Spleen (tissue), 7 donors: ENCODE measurements at regions not wholly inside any gene's neighbourhood (a gene's known extent, or its start where the extent isn't known, plus 50 kb on each side); places are given as distances from the start of the nearest gene placed in this dataset.
"Not testable (repeated sequence)": the region's sequence is repeated elsewhere in the genome, so short reads cannot be mapped to it uniquely, and the experiment has no call there.

Source experiments
- CTCF ChIP-seq, 11 experiments: fragments of 200-600 bp in 7 of 11; fragments of 450-650 bp in 4 of 11; sonication (generic) in 4 of 11; IDR thresholded peaks in 8 of 11; conservative IDR thresholded peaks in 3 of 11; 1 replicate in 7 of 11; 2 replicates in 4 of 11; pipeline versions ENCODE4 v1.4.0 to v1.8.0; 2016 to 2021; ENCODE audit warnings: antibody characterized with exemption in 11 of 11, inconsistent platforms in 4 of 11, mild to moderate bottlenecking in 1 of 11
- POLR2A ChIP-seq, 3 donors: fragments of 450-650 bp; IDR thresholded peaks; one replicate each; pipeline ENCODE4 v1.5.1; 2017; ENCODE audit warnings: antibody characterized with exemption in 3 of 3, mild to moderate bottlenecking in 1 of 3
- POLR2AphosphoS5 ChIP-seq, 3 donors: sonication (generic); formaldehyde crosslinking; IDR thresholded peaks; one replicate each; pipeline ENCODE4 v1.5.1; 2017; ENCODE audit warnings: antibody characterized with exemption in 3 of 3
- donor health status: DM: no; HTN: no; CAD: no; lungs with moderate emphysema.
- donor health status: DM: no; HTN: no; CAD: no.
- donor health status: DM: no; HTN: no; CAD: no.

DNA sequence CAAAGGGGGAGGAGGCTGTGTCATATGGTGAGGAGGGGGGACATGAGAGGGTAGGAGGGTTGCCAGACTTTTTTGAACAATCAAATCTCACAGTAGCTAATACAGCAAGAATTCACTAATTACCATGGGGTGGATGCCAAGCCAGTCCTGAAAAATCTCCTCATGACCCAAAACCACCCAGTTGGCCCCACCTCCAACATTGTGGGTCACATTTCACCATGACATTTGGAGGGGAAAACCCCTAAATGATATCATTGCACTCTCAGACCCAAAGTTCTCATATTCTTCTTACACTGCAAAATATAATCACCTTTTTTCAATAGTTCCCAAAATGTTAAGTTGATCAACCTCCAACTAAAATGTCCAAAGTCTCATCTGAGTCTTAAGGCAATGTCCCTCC, 666.3 kb downstream of the TMEM121 start:
- TF ChIP-seq POLR2AphosphoS5 (IDR thresholded peaks at IDR 0.05); CTCF (IDR thresholded peaks at IDR 0.05 in 8 of 11, conservative IDR thresholded peaks at IDR 0.05 in 3 of 11); POLR2A (IDR thresholded peaks at IDR 0.05): not testable (repeated sequence)
